H9 (cell line): ENCODE measurements at regions not wholly inside any gene's neighbourhood (a gene's known extent, or its start where the extent isn't known, plus 50 kb on each side); places are given as distances from the start of the nearest gene placed in this dataset.

ENCODE experiments used
- DNase-seq: peaks from one replicate; pipeline ENCODE4 v3.0.0-alpha.2; 2017
- H2AFZ ChIP-seq: one replicate; pipeline ENCODE4 v1.6.1; 2013; ENCODE audit warnings: mild to moderate bottlenecking, low read length, control low read depth, moderate library complexity
- H2AK5ac ChIP-seq: 2 replicates; pipeline ENCODE4 v1.6.1; 2013; ENCODE audit warnings: low read length, control low read depth, mixed read lengths; ENCODE audit not compliant: insufficient read length
- H2BK120ac ChIP-seq: one replicate; pipeline ENCODE4 v1.6.1; 2013; ENCODE audit warnings: low read depth, mild to moderate bottlenecking, low read length, control low read depth, inconsistent platforms; ENCODE audit not compliant: poor library complexity, severe bottlenecking
- H2BK12ac ChIP-seq: 2 replicates; pipeline ENCODE4 v1.6.1; 2013; ENCODE audit warnings: low read length, control low read depth, mixed read lengths, low read depth; ENCODE audit not compliant: insufficient read length
- H2BK15ac ChIP-seq: 2 replicates; pipeline ENCODE4 v1.6.1; 2013; ENCODE audit warnings: low read depth, low read length, control low read depth
- H2BK20ac ChIP-seq: one replicate; pipeline ENCODE4 v1.6.1; 2013; ENCODE audit warnings: low read depth, mild to moderate bottlenecking, low read length, control low read depth, inconsistent platforms; ENCODE audit not compliant: poor library complexity, severe bottlenecking
- H2BK5ac ChIP-seq: 2 replicates; pipeline ENCODE4 v1.6.1; 2013; ENCODE audit warnings: low read length, control low read depth, mixed read lengths; ENCODE audit not compliant: insufficient read length
- H3K14ac ChIP-seq: 2 replicates; pipeline ENCODE4 v1.6.1; 2013; ENCODE audit warnings: low read length, control low read depth; ENCODE audit not compliant: insufficient read depth
- H3K18ac ChIP-seq: 2 replicates; pipeline ENCODE4 v1.6.1; 2013; ENCODE audit warnings: low read depth, mild to moderate bottlenecking, mixed read lengths, low read length, control low read depth; ENCODE audit not compliant: insufficient read length
- H3K23ac ChIP-seq: 2 replicates; pipeline ENCODE4 v1.6.1; 2013; ENCODE audit warnings: low read length, control low read depth, mixed read lengths, low read depth; ENCODE audit not compliant: insufficient read length
- H3K23me2 ChIP-seq: 2 replicates; pipeline ENCODE4 v1.6.1; 2013; ENCODE audit warnings: low read depth, mild to moderate bottlenecking, mixed read lengths, low read length, control low read depth; ENCODE audit not compliant: insufficient read length, poor library complexity, severe bottlenecking
- H3K27ac ChIP-seq: 2 replicates; pipeline ENCODE4 v1.5.1; 2013; ENCODE audit warnings: low read length, control low read depth, mixed read lengths, low read depth; ENCODE audit not compliant: insufficient read length
- H3K27me3 ChIP-seq: 2 replicates; pipeline ENCODE4 v1.6.1; 2013; ENCODE audit warnings: low read length, control low read depth, inconsistent platforms; ENCODE audit not compliant: insufficient read depth
- H3K4ac ChIP-seq: 2 replicates; pipeline ENCODE4 v1.6.1; 2013; ENCODE audit warnings: low read depth, mild to moderate bottlenecking, control low read depth, inconsistent platforms, low read length, moderate library complexity
- H3K4me1 ChIP-seq: 2 replicates; pipeline ENCODE4 v1.6.1; 2013; ENCODE audit warnings: low read length, control low read depth, inconsistent platforms; ENCODE audit not compliant: insufficient read depth
- H3K4me2 ChIP-seq: 2 replicates; pipeline ENCODE4 v1.6.1; 2013; ENCODE audit warnings: low read length, control low read depth, mixed read lengths; ENCODE audit not compliant: insufficient read length, insufficient read depth
- H3K56ac ChIP-seq: 2 replicates; pipeline ENCODE4 v1.6.1; 2013; ENCODE audit warnings: low read depth, mild to moderate bottlenecking, mixed read lengths, low read length, control low read depth; ENCODE audit not compliant: insufficient read length
- H3K79me1 ChIP-seq: 2 replicates; pipeline ENCODE4 v1.6.1; 2013; ENCODE audit warnings: low read depth, mild to moderate bottlenecking, moderate library complexity, low read length, control low read depth, inconsistent platforms; ENCODE audit not compliant: insufficient read depth, poor library complexity, severe bottlenecking
- H3K79me2 ChIP-seq: 2 replicates; pipeline ENCODE4 v1.6.1; 2013; ENCODE audit warnings: low read length, control low read depth, inconsistent platforms; ENCODE audit not compliant: insufficient read depth
- H3K9ac ChIP-seq: 2 replicates; pipeline ENCODE4 v1.6.1; 2013; ENCODE audit warnings: low read length, control low read depth, mixed read lengths; ENCODE audit not compliant: insufficient read length; ENCODE audit errors: extremely low read depth
- H3K9me3 ChIP-seq: one replicate; pipeline ENCODE4 v1.6.1; 2013; ENCODE audit warnings: low read depth, low read length, inconsistent platforms; ENCODE audit not compliant: control insufficient read depth
- H3T11ph ChIP-seq: one replicate; pipeline ENCODE4 v1.6.1; 2013; ENCODE audit warnings: mild to moderate bottlenecking, low read length, control low read depth, inconsistent platforms
- H4K20me1 ChIP-seq: one replicate; pipeline ENCODE4 v1.6.1; 2013; ENCODE audit not compliant: control insufficient read depth, insufficient read length, insufficient read depth
- H4K5ac ChIP-seq: 2 replicates; pipeline ENCODE4 v1.6.1; 2013; ENCODE audit warnings: low read depth, mild to moderate bottlenecking, mixed read lengths, low read length, control low read depth; ENCODE audit not compliant: insufficient read length
- H4K8ac ChIP-seq: replicated peaks from 2 replicates; pipeline ENCODE4 v1.6.1; 2013; ENCODE audit warnings: low read length, control low read depth, mixed read lengths, low read depth; ENCODE audit not compliant: insufficient read length
- H4K91ac ChIP-seq: 2 replicates; pipeline ENCODE4 v1.6.1; 2013; ENCODE audit warnings: low read depth, mild to moderate bottlenecking, moderate library complexity, mixed read lengths, low read length, control low read depth; ENCODE audit not compliant: insufficient read length
- H3K27ac Mint-ChIP-seq, 3 experiments: 2 replicates in 2 of 3; 3 replicates in 1 of 3; pipeline ENCODE4 v1.8.0; 2020 to 2021; ENCODE audit warnings: mixed read lengths in 3 of 3, mild to moderate bottlenecking in 1 of 3, moderate library complexity in 1 of 3
- H3K27me3 Mint-ChIP-seq: 2 replicates; pipeline ENCODE4 v1.8.0; 2021; ENCODE audit warnings: low read depth, mild to moderate bottlenecking, moderate library complexity, mixed read lengths
- H3K36me3 Mint-ChIP-seq, 3 experiments: 2 replicates in 2 of 3; 3 replicates in 1 of 3; pipeline ENCODE4 v1.8.0; 2020 to 2021; ENCODE audit warnings: low read depth in 3 of 3, mixed read lengths in 3 of 3; ENCODE audit not compliant: insufficient read depth in 1 of 3
- H3K4me1 Mint-ChIP-seq, 2 experiments: 2 replicates each; pipeline ENCODE4 v1.8.0; 2020; ENCODE audit warnings: mixed read lengths in 2 of 2
- H3K4me3 Mint-ChIP-seq, 2 experiments: 2 replicates in 1 of 2; 3 replicates in 1 of 2; pipeline ENCODE4 v1.8.0; 2020 to 2021; ENCODE audit warnings: mild to moderate bottlenecking in 2 of 2, mixed read lengths in 2 of 2, moderate library complexity in 1 of 2
- H3K9me3 Mint-ChIP-seq, 2 experiments: 2 replicates in 1 of 2; 3 replicates in 1 of 2; pipeline ENCODE4 v1.8.0; 2020; ENCODE audit warnings: mild to moderate bottlenecking in 2 of 2, mixed read lengths in 2 of 2, moderate library complexity in 1 of 2
- CTCF ChIP-seq: fragments of 200-600 bp; sonication (generic); conservative IDR thresholded peaks from 3 replicates; pipeline ENCODE4 v1.8.0; 2021; ENCODE audit warnings: antibody characterized with exemption, mild to moderate bottlenecking
- WGBS: extraction: QIAGEN DNeasy Blood & Tissue Kit; methylation state at CpG from one replicate; pipeline ENCODE4 v1.1.7; 2013; ENCODE audit warnings: missing lambda C conversion rate, low lambda C conversion rate, mixed read lengths; ENCODE audit not compliant: insufficient read length; ENCODE audit errors: extremely low coverage; 5-methylcytosine and 5-hydroxymethylcytosine counted together

- no peak overlapping the region for H3K4ac ChIP-seq
- DNase-seq: no peak
Measured at GRCh38 chr14:56027916-56028712, 90.1 kb upstream of the PELI2 start.

More at GRCh38 chr14:56027916-56028712, 90.1 kb upstream of the PELI2 start:
- Histone ChIP-seq H3K27me3 (no peaks in the 10 kb centered on the region), H2BK5ac (no peak overlapping the region), H3K9me3 (no peaks in the 10 kb centered on the region), H3K56ac (no peak overlapping the region), H3K14ac (no peak overlapping the region), H2AK5ac (no peak overlapping the region), H3K4me2 (no peak overlapping the region), H3K27ac (no peak overlapping the region), H4K91ac (no peak overlapping the region), H4K5ac (no peak overlapping the region), H3K4me1 (no peaks in the 10 kb centered on the region; the same call in 1 of the 2 replicates), H3K23ac (no peak overlapping the region), H4K20me1 (no peaks in the 10 kb centered on the region), H2BK20ac (no peak overlapping the region), H2AFZ (no peak overlapping the region), H3T11ph (no peak overlapping the region), H3K18ac (no peak overlapping the region), H2BK12ac (no peak overlapping the region), H2BK120ac (no peak overlapping the region), H2BK15ac (no peak overlapping the region), H3K9ac (no peak overlapping the region), H3K23me2 (no peaks in the 10 kb centered on the region), H3K79me2 (no peaks in the 10 kb centered on the region), H3K79me1 (no peaks in the 10 kb centered on the region), H4K8ac (no peak overlapping the region)
- WGBS: no CpG with 5 or more reads among the region's 2 CpGs
- H3K9me3 Mint-ChIP-seq: no peaks in the 10 kb centered on the region; a peak in 1 of 5 replicates
- no peak overlapping the region for H3K4me3 Mint-ChIP-seq
- no peaks in the 10 kb centered on the region for H3K27me3 Mint-ChIP-seq
- TF ChIP-seq CTCF: no peak
- H3K4me1 Mint-ChIP-seq: peaks cover 5 to 8% of the 10 kb centered on the region in 2 experiments; a peak in 1 of 4 replicates
- no peaks in the 10 kb centered on the region for H3K36me3 Mint-ChIP-seq
- no peak overlapping the region for H3K27ac Mint-ChIP-seq
